ENCODE measurements at regions not wholly inside any gene's neighbourhood (a gene's known extent, or its start where the extent isn't known, plus 50 kb on each side); places are given as distances from the start of the nearest gene placed in this dataset.
"Not testable (repeated sequence)": the region's sequence is repeated elsewhere in the genome, so short reads cannot be mapped to it uniquely, and the experiment has no call there.

DNA sequence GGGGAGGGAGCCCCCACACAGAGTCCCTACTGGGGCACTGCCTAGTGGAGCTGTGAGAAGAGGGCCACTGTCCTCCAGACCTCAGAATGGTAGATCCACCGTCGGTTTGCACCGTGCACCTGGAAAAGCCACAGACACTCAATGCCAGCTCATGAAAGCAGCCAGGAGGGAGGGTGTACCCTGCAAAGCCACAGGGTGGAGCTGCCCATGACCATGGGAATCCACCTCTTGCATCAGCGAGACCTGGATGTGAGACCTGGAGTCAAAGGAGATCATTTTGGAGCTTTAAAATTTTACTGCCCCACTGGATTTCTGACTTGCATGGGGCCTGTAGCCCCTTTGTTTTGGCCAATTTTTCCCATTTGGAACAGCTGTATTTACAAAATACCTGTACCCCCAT, 188.1 kb upstream of the IRX4 start:
- not testable (repeated sequence) for DNase-seq (ENCODE audit: low spot score)

DNA sequence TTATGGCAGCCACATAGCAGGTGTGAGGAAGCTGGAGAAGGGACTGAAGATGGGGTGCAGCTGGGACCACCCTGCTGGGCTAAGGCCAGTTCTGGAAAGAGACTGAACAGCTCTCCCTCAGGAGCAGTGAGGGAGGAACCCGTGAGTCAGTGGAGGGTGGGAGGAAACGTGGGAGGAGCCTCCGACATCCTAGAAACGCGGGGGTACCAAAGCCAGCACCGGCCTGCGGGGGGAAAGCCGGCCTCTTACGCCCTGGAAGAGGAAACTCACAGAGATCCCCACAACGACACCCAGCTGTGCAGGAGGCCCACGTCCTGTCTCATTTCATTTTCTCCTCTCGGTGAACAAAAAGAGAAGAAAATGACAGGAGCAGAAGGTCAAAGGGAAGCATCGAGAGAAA, 185.8 kb upstream of the IRX4 start:
- DNase-seq (ENCODE audit: low spot score) (no peak), FAIRE-seq (no peak)

More for the DNA sequence above, 188.1 kb upstream of the IRX4 start:
- not testable (repeated sequence) for FAIRE-seq

DNA sequence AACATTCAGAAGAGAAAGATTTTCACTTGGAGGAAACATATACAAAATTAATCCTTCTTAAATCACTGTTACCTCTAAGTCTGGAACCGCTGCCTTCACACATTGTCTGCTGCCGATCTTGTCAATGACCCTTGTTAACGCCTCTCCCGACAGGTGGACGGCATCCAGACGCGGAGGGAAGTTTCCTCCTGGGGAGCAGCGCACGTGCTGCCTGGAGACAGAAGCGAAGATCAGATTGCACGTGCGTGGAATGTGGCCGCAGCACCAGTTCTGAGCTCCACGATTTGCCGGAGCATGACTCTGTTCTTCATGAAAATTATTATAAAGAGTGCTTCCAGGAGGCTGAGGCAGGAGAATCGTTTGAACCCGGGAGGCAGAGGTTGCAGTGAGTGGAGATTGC, 183.6 kb upstream of the IRX4 start:
- FAIRE-seq = no peak

DNA sequence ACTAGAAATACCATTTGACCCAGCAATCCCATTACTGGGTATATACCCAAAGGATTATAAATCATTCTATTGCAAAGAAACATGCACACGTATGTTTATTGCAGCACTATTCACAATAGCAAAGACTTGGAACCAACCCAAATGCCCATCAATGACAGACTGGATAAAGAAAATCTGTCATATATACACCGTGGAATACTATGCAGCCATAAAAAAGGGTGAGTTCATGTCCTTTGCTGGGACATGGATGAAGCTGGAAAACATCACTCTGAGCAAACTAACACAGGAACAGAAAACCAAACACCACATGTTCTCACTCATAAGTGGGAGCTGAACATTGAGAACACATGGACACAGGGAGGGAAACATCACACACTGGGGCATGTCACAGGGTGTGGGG, 180.7 kb upstream of the IRX4 start:
- not testable (repeated sequence) for FAIRE-seq; DNase-seq (ENCODE audit: low spot score)

More for the DNA sequence above, 183.6 kb upstream of the IRX4 start:
- DNase-seq (ENCODE audit: low spot score) = no peak

DNA sequence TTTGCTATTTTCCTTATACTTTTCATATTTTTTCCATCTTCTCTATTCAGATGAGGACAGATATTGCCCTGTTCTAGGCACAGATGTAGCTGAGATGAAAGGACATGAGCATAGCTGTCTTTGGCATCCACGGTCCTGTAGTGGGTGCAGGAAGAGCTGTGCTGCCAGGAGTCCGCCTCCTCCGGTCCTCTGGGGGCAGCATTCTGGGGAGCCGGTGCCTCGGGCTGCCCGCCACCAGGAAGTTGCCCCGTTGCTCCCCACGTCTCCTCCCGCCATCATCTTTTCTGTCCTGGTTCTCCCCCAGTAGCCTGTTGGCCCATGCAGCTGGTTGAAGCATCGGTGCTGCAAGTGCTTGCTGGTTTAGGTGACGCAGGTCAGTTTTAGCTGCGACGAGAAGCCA, 170.0 kb upstream of the IRX4 start:
- DNase-seq (ENCODE audit: low spot score) (no peak), FAIRE-seq (no peak)

DNA sequence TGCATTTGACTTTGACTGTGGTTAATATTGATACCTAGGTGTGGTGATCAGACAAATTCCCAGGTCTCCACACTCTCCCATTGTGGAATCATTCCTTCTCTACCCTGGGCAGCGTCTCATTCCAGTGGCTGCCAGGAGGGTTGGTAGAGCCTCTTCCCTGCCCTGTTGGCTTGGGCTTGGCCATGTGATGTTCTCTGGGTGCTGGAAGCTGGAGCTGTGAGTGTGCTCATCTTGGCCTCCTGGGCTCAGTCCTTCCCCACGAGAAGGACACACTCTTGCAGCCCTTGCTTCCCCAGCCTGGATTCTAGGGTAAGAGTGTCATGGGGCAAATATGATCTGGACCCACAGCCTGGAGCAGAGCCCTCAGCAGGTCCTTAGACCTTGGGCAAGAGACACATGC, 167.2 kb upstream of the IRX4 start:
- DNase-seq (ENCODE audit: low spot score) (no peak), FAIRE-seq (no peak)

DNA sequence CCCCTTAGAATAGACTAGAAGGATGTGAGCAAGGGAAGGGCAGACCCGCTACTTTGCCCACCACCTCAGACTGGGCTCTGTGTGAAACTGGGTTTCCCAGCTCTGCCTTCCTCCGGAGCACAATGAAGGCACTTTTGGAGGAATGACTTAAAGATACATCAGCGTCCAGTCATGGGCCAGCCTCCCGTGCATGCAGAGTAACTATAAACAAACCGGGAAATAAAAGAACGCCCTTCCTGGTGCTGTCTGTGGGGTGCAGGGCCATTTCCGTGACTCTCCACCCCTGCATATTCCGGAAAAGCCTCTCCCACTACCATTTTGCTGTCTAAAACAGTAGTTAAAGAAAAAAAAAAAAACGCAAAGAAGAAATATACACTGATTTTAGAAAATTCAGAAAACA, 165.9 kb upstream of the IRX4 start:
- DNase-seq (ENCODE audit: low spot score) = no peak
- FAIRE-seq = no peak

DNA sequence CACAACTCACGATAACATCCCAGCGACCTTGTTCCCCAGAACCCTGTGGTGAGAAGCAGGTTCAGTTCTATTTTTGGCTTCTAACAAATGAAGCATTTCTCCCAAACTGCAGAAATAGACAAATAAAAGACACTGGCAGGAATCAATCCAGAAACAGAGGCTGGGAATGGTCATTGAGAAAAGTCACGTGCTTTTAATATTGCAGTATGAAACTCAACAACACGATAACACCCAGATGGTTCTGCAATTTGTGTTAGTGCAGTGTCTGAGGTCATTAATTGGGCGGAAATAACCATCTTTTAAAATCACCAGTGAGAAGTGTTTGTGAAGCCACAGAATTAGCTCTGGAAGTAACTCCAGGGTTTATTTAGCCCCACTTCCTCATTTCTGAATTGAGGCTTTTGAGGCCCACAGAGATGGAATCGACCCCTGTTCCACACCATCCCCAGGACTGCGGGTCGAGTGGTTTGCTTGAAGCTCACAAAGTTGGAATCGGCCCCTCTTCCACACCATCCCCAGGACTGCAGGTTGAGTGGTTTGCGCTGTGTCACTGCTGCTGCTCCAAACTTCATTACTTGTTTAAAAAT, 164.7 kb upstream of the IRX4 start:
- FAIRE-seq = no peak
- no peak for DNase-seq (ENCODE audit: low spot score)

DNA sequence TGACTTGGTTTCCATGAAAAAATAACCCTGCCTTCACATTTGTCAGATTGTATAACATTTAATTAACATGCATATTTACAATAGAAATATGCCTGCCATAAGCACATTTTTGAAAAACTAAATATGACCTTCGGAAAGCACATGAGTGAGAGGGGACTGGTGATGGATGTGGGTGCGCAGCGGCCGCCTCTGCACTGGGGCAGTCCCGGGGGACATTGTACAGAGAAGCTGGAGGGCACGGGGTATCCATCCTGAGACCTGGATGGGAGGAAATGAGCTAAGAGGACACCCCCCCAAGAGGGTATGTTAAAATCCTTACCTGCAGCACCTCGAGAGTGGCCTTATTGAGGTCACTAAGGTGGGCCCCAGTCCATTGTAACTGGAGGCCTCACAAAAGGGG, 161.3 kb upstream of the IRX4 start:
- no peak for FAIRE-seq
- no peak for DNase-seq (ENCODE audit: low spot score)

DNA sequence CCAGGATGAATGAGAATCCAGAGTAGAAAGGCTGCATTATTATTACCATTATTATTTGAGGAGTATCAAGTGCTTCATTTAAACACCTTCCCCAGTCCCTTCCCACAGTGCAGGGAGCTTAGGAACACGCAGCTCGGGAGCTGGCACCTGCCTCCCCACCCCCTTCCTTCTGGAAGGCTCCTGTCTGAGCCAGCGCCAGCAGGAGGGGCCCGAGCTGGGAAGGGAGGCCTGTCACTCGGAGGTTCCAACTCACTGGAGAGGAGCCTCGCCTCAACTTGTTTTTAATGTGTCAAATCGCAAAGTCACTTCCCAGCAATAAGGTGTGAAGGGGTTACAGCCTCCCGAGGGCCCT, 156.4 kb upstream of the IRX4 start:
- FAIRE-seq = no peak
- DNase-seq (ENCODE audit: low spot score) = peak; percentile 25

DNA sequence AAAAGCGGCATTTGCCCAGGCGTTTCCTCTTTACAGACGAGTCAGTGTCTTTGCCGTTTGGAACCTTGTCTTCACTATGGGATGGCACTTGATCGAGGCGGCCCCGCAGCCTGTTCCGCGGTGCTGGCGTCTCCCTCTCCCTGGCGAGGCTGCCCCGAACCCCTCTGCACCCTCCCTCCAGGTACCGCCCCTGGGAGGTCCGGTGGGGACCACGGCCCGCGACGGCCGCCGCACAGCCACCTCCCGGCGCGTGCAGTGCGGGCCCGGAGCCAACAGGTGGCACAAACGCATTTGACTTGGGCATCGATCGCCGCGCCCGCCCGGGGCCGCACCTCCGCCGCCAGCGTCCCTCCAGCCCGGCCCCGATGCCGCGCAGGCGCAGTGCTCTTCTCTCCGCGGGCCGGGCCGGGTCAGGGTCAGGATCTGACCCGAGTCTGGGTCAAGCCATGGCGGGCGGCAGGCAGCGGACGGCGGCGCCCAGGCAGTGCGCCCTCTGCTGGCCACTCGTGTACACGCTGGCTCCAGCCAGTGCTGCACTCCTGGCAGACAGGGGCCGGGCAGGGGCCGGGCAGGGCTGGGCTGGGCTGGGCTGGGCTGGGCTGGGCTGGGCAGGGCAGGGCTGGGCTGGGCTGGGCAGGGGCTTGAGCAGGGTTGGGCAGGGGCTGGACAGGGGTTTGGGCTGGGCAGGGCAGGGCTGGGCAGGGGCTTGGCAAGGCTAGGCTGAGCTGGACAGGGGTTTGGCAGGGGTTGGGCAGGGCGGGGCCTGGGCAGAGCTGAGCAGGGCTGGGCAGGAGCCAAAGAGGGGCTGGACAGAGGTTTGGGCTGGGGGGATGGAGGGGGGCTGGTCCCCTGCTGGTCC, 155.8 kb upstream of the IRX4 start:
- FAIRE-seq (peak; percentile 98), DNase-seq (ENCODE audit: low spot score) (peak; percentile 91)

DNA sequence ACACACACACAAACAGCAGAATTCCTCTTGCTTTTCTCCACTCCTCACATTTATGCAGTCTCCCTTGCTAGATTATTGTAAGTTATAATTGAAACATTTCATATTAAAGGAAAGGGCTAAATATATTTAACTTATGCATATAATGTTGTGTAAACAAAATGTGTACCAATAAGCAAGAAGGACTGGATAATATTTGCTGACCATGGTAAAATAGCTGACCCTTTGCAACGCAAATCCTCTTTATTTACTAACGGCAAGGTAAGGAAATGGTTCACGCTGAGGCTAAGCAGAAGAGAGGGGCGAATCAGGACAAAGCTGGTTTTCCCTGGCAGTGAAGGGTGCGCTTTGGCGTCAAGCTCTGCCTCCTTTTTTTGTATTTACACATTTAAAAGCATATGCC, 154.2 kb upstream of the IRX4 start:
- DNase-seq (ENCODE audit: low spot score) (no peak), FAIRE-seq (no peak)

DNA sequence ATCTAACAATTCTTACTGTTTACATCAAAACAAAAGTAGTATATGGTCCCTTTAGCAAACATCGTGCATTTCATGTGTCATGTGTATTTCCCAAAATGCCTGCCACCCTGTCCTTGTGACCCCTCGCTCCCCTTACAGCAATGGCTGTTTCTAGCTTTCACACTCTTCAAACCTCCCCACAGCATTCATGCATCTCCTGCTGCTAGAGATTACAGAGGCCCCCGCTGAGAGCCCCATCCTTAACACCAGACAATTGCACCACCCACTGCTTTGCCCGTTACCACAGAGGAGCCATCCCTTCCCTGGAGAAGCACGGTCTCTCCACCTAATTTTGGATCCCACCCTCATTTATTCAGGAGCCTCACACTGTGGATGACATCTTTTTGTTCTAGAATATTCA, 149.7 kb upstream of the IRX4 start:
- no peak for FAIRE-seq

DNA sequence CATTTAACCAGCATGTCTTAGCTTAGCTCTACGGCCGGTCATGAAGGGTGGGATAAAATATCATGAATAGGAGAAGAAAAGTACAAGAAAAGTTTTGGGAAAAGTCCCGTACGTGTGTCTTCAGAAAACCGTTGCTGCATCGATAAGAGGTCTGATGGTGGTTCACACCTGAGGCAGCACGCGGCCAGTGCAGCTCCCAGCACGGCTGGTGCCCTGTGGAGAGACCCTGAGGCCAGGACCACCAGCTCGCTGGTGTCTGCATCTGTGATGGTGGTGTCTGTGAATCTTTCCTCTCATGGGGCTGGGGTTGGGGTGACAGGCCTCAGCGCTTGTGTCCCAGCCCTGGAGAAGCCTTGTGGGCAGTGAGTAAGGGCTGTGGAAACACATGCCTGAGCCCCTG, 148.9 kb upstream of the IRX4 start:
- no peak for DNase-seq (ENCODE audit: low spot score)
- FAIRE-seq = no peak

More for the DNA sequence above, 149.7 kb upstream of the IRX4 start:
- no peak for DNase-seq (ENCODE audit: low spot score)

DNA sequence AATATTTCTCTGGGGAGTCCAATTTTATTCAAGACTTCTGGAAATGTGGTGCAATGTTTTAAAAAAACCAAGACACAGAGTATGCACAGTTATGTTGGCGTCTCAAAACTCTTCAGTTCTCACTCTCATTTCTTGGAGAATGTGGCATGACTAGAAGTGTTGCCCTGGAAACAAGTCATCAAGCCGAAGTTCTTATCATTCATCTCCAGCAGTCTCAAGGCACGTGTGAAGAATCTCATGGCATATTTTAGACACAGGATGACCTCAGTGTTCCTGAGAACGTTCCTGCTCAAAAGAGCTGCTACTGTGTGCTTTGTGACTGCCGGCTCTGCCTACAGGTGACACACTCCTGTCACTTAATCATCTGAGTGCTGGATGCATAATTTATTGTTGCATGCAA, 147.4 kb upstream of the IRX4 start:
- FAIRE-seq (no peak), DNase-seq (ENCODE audit: low spot score) (no peak)

DNA sequence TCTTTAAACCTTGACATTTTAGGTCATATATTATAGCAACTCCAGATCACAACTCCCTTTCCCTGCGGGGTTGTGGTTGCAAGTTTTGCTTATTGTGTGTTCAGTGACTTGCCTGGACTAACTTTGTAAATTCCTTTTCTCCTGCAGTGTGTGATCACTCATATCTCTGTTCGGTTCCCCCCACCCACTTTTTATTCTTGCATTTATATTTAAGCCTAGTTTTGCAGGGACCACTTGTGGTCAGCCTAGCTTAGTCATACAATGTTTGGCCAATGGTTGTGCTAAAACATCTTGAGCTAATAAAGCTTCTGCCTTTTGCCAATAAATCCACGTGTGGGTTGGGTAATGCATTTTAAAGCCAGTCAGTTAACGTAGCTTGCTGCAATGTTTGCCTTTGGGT, 146.5 kb upstream of the IRX4 start:
- no peak for FAIRE-seq
- DNase-seq (ENCODE audit: low spot score) = no peak

DNA sequence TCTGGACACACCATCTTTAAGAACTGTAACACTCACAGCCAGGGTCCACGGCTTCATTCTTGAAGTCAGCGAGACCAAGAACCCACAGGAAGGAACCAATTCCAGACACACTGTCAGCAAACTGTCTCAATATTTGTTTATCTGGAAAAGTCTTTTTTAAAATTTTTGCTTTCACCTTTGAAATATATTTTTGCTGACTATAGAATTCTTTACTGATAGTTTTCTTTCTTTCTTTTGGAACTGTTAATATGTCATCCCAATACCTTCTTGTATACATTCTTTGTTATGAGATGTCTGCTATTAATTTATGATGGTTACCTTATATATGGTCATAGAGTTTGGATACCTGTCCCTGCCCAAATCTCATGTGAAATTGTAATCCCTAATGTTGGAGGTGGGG, 145.1 kb upstream of the IRX4 start:
- FAIRE-seq (no peak), DNase-seq (ENCODE audit: low spot score) (no peak)

DNA sequence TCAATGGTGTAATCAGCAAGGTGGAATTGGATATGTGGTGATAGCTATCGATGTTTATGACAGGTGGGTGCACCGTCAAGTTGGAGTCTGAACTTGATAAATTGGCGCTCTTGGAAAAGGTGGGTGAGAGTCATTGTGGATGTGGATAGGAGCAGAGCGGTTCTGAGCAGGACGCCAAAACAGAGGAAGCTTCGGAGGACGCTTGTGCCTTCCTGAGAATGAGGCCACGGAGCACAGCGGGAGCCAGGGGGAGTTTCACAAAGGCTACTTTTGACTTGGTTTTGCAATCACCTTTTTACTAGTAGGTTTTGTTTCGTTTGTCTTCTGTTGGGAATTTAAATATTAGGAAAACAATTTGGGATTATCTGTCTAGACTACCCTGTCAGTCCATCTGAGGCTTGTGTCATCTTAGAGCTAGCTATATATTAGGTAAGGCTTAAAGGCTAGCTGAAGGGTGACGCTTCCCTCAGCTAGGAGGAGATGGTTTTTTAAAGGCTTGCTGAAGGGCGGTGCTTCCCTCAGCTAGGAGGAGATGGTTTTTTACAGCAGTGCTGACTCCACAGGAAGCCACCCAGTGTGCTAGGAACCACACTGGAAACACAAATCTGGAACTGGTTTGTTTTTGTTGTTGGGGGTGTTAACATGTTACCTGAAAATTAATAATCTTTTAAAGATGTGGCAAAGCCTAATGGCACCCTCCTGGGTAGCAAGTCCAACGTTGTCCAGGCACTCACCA, 142.4 kb upstream of the IRX4 start:
- no peak for DNase-seq (ENCODE audit: low spot score)
- no peak for FAIRE-seq

DNA sequence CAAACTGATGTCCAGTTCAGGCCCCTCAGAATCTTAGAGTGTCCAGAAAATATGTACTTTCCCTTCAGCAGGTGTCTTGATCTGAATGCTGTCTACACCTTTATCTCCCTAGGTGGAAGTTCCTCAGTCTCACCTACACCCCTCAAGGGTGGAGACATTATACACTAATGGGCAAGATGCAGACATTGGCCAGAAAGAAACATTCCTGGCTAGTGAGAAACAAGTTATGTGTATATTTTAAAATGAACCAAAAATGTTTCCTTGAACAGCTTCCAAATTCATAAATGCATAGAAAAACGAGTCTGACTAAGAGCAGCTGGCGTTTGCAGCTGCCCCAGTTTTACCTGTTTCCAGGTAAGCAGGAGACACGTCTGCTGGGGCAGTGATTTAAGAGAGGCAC, 140.5 kb upstream of the IRX4 start:
- no peak for FAIRE-seq
- DNase-seq (ENCODE audit: low spot score) = no peak

DNA sequence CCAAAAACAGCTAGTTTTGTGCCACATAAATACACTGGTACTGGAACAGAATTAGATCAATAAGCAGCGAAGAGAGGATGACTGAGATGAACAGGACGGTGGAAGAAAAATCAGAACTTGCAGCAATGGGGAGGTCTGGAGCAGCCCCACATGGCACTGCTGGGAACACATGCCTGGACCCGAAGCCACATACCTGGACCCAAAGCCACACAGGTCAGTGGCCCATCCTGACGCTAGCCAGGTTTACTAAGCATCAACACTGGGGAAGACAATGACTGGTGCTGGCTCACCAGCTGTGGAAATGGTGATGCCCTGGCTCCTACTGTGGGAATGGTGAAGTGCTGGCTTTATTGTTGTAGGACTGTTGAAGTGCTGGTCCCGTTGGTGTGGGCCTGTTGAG, 139.7 kb upstream of the IRX4 start:
- FAIRE-seq = no peak
- DNase-seq (ENCODE audit: low spot score) = no peak

DNA sequence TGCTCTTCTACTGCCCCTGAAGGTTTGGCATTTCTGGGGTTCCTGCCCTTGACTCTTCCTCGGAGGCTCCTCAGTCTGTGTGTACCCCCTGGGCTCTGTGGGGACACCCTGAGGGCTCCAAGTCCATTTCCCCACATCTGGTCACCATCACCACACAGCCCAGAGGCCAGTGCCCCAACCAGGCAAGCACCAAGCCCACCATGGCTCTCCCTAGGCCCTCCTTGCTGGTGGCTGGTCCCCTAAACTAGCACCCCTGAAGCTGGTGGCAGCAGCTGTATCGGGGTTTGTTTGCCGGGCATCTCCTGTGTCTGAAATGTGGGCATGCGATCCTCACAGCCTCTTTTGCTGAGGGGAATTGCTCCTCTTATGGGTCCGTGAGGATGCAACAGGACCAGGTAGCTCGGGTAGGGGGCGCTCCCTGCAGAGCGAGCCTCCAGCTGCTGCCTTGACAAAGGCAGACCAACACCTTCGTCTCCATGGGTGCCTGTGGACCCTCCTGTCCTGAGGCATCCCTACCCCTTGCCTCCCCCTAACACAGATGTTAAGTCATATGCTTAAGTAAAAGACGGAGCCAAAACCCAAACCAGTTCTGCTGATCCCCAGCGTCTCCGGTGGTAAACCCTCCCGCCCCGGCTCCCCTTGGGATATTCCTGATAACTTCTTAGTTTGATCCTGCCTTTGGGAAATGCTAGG, 138.9 kb upstream of the IRX4 start:
- no peak for FAIRE-seq
- no peak for DNase-seq (ENCODE audit: low spot score)

DNA sequence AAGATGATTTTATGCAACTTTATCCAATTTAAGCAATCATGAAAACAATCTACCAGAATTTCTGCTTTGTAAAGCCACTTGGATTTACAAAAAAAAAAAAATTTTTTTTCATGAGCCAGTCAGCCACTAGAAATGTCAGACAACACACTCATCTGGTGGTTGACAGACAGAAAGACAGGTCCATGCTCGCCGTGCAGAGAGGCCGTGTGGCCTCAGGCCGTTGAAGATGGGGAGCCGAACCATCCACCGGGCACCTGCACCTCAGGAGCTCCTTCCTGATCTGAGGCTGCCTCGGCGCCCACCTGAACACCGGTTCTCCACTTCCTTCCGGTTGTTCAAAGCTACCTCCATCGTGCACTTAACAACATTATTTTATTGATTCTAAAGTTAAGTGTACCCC, 138.0 kb upstream of the IRX4 start:
- DNase-seq (ENCODE audit: low spot score) = no peak
- FAIRE-seq = no peak
